22Rv1 (cell line): ENCODE measurements at regions not wholly inside any gene's neighbourhood (a gene's known extent, or its start where the extent isn't known, plus 50 kb on each side); places are given as distances from the start of the nearest gene placed in this dataset.

Source experiments
- ZFX ChIP-seq: fragments of 450-650 bp; IDR thresholded peaks from 2 replicates; pipeline ENCODE4 v1.6.1; 2017; ENCODE audit warnings: antibody characterized with exemption, borderline replicate concordance
- TF ChIP-seq, protein P1 (sequence below): fragments of 450-650 bp; IDR thresholded peaks from 2 replicates; pipeline ENCODE4 v1.5.1; 2017; ENCODE audit warnings: mild to moderate bottlenecking

- TF ChIP-seq, protein P1, sequence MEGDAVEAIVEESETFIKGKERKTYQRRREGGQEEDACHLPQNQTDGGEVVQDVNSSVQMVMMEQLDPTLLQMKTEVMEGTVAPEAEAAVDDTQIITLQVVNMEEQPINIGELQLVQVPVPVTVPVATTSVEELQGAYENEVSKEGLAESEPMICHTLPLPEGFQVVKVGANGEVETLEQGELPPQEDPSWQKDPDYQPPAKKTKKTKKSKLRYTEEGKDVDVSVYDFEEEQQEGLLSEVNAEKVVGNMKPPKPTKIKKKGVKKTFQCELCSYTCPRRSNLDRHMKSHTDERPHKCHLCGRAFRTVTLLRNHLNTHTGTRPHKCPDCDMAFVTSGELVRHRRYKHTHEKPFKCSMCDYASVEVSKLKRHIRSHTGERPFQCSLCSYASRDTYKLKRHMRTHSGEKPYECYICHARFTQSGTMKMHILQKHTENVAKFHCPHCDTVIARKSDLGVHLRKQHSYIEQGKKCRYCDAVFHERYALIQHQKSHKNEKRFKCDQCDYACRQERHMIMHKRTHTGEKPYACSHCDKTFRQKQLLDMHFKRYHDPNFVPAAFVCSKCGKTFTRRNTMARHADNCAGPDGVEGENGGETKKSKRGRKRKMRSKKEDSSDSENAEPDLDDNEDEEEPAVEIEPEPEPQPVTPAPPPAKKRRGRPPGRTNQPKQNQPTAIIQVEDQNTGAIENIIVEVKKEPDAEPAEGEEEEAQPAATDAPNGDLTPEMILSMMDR = no peak
- no peak for TF ChIP-seq ZFX
Observed at GRCh38 chr12:115355301-115355700, 671.3 kb upstream of the TBX3 start.
